Panc1 (cell line): ENCODE measurements at regions not wholly inside any gene's neighbourhood (a gene's known extent, or its start where the extent isn't known, plus 50 kb on each side); places are given as distances from the start of the nearest gene placed in this dataset.

Experiments
- POLR2AphosphoS5 ChIP-seq: IDR thresholded peaks from 2 replicates; pipeline ENCODE4 v1.6.1; 2012; ENCODE audit warnings: mild to moderate bottlenecking, low read depth, low read length, moderate library complexity
- SIN3A ChIP-seq: IDR thresholded peaks from 2 replicates; pipeline ENCODE4 v1.6.1; 2012; ENCODE audit warnings: low read depth, mild to moderate bottlenecking, low read length, moderate library complexity, borderline replicate concordance; ENCODE audit not compliant: insufficient read depth
- TF ChIP-seq, protein P1 (sequence below): fragments of 450-650 bp; IDR thresholded peaks from 2 replicates; pipeline ENCODE4 v1.5.1; 2017; ENCODE audit warnings: mild to moderate bottlenecking

DNA sequence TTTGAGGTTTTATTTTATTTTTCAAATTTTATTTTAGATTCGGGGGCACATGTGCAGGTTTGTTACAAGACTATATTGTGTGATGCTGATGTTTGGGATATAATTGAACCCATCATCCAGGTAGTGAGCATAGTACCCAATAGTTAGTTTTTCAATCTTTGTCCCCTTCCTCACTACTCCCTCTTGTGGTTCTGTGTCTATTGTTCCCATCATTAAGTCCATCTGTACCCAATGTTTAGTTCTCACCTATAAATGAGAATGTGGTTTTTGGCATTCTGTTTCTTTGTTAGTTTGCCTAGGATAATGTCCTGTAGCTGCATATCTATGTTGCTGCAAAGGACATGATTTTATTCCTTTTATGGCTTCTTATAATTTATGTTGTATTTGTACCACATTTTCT is 767.2 kb upstream of the ADGRL3 start:
- TF ChIP-seq, protein P1, sequence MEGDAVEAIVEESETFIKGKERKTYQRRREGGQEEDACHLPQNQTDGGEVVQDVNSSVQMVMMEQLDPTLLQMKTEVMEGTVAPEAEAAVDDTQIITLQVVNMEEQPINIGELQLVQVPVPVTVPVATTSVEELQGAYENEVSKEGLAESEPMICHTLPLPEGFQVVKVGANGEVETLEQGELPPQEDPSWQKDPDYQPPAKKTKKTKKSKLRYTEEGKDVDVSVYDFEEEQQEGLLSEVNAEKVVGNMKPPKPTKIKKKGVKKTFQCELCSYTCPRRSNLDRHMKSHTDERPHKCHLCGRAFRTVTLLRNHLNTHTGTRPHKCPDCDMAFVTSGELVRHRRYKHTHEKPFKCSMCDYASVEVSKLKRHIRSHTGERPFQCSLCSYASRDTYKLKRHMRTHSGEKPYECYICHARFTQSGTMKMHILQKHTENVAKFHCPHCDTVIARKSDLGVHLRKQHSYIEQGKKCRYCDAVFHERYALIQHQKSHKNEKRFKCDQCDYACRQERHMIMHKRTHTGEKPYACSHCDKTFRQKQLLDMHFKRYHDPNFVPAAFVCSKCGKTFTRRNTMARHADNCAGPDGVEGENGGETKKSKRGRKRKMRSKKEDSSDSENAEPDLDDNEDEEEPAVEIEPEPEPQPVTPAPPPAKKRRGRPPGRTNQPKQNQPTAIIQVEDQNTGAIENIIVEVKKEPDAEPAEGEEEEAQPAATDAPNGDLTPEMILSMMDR = no peak
- TF ChIP-seq SIN3A = no peak
- TF ChIP-seq POLR2AphosphoS5 = no peak
